ENCODE measurements at regions not wholly inside any gene's neighbourhood (a gene's known extent, or its start where the extent isn't known, plus 50 kb on each side); places are given as distances from the start of the nearest gene placed in this dataset.
"Not testable (repeated sequence)": the region's sequence is repeated elsewhere in the genome, so short reads cannot be mapped to it uniquely, and the experiment has no call there.

- not testable (repeated sequence) for H3K4me3 Mint-ChIP-seq, ATAC-seq, H3K4me1 Mint-ChIP-seq, DNase-seq, H3K27ac Mint-ChIP-seq
- peaks cover 12 to 22% of the 10 kb centered on the region in 2 donors for H3K9me3 Mint-ChIP-seq
- peaks cover 48% of the 10 kb centered on the region for H3K27me3 Mint-ChIP-seq
These were observed 321.6 kb downstream of the RPLP1 start for GRCh38 chr15:69774258-69774657.

GRCh38 chr15:69774711-69775110 is 322.1 kb downstream of the RPLP1 start:
- Mint-ChIP-seq H3K27me3 (peaks cover 45% of the 10 kb centered on the region), H3K9me3 (peaks cover 12 to 22% of the 10 kb centered on the region in 2 donors)
- not testable (repeated sequence) for DNase-seq, H3K27ac Mint-ChIP-seq, ATAC-seq, H3K4me1 Mint-ChIP-seq, H3K4me3 Mint-ChIP-seq

GRCh38 chr15:69777356-69777755 is 320.4 kb downstream of the TLE3 start:
- ATAC-seq (no peak), DNase-seq (no peak)
- no peak overlapping the region for H3K4me3 Mint-ChIP-seq
- H3K9me3 Mint-ChIP-seq = peaks cover 4 to 9% of the 10 kb centered on the region in 2 donors
- H3K4me1 Mint-ChIP-seq = peaks cover 24% of the 10 kb centered on the region
- H3K27me3 Mint-ChIP-seq = peaks cover 29% of the 10 kb centered on the region
- no peak overlapping the region for H3K27ac Mint-ChIP-seq

- Mint-ChIP-seq H3K4me3 (no peak overlapping the region), H3K27me3 (peaks cover 33% of the 10 kb centered on the region), H3K9me3 (peaks cover 4 to 9% of the 10 kb centered on the region in 2 donors), H3K4me1 (peaks cover 41% of the 10 kb centered on the region), H3K27ac (peak overlapping the region in 1 of 2 donors; percentile 68)
- DNase-seq = no peak
- no peak for ATAC-seq
These were observed 317.3 kb downstream of the TLE3 start for GRCh38 chr15:69780374-69780773.

- no peak for ATAC-seq
- Mint-ChIP-seq H3K27me3 (peaks cover 39% of the 10 kb centered on the region), H3K9me3 (peaks cover 4 to 9% of the 10 kb centered on the region in 2 donors), H3K27ac (no peak overlapping the region), H3K4me3 (no peak overlapping the region), H3K4me1 (peaks cover 41% of the 10 kb centered on the region)
- no peak for DNase-seq
These were observed 316.7 kb downstream of the TLE3 start for GRCh38 chr15:69780981-69781380.

- no peak for ATAC-seq
- H3K4me3 Mint-ChIP-seq = peak overlapping the region; percentile 19 to 63
- peaks cover 45% of the 10 kb centered on the region for H3K27me3 Mint-ChIP-seq
These were observed 316.1 kb downstream of the TLE3 start for GRCh38 chr15:69781411-69782125.

GRCh38 chr15:69782139-69782658 is 315.5 kb downstream of the TLE3 start:
- Mint-ChIP-seq H3K9me3 (peaks cover 4 to 7% of the 10 kb centered on the region in 2 donors), H3K4me1 (peaks cover 41% of the 10 kb centered on the region), H3K27me3 (peaks cover 49% of the 10 kb centered on the region), H3K27ac (no peak overlapping the region), H3K4me3 (peak overlapping the region; percentile 19 to 63)
- no peak for ATAC-seq
- DNase-seq = no peak

More at GRCh38 chr15:69781411-69782125, 316.1 kb downstream of the TLE3 start:
- Mint-ChIP-seq H3K4me1 (peaks cover 41% of the 10 kb centered on the region), H3K27ac (peak overlapping the region in 1 of 2 donors; percentile 11), H3K9me3 (peaks cover 4 to 9% of the 10 kb centered on the region in 2 donors)
- no peak for DNase-seq

GRCh38 chr15:69782809-69783208 is 314.9 kb downstream of the TLE3 start:
- Mint-ChIP-seq H3K4me1 (peaks cover 41% of the 10 kb centered on the region), H3K27me3 (peaks cover 49% of the 10 kb centered on the region), H3K27ac (no peak overlapping the region), H3K4me3 (peak overlapping the region in 1 of 2 donors; percentile 27), H3K9me3 (peaks cover 0 to under 1% of the 10 kb centered on the region in 2 donors)
- DNase-seq = peak in 1 of 2 donors; percentile 16
- ATAC-seq = peak; percentile 63

- Mint-ChIP-seq H3K27ac (no peak overlapping the region), H3K4me1 (peaks cover 41% of the 10 kb centered on the region), H3K27me3 (peaks cover 49% of the 10 kb centered on the region), H3K4me3 (peak overlapping the region in 1 of 2 donors; percentile 27), H3K9me3 (no peaks in the 10 kb centered on the region)
- DNase-seq (no peak), ATAC-seq (no peak)
These were observed 314.5 kb downstream of the TLE3 start for GRCh38 chr15:69783211-69783610.

- no peak overlapping the region for H3K27ac Mint-ChIP-seq
- no peak for ATAC-seq
- H3K4me3 Mint-ChIP-seq = no peak overlapping the region
- no peak for DNase-seq
- peaks cover 50% of the 10 kb centered on the region for H3K27me3 Mint-ChIP-seq
- H3K4me1 Mint-ChIP-seq = peaks cover 40% of the 10 kb centered on the region
- no peaks in the 10 kb centered on the region for H3K9me3 Mint-ChIP-seq
These were observed 312.7 kb downstream of the TLE3 start for GRCh38 chr15:69784798-69785566.

GRCh38 chr15:69786136-69786701 is 311.5 kb downstream of the TLE3 start:
- DNase-seq (no peak), ATAC-seq (no peak)
- Mint-ChIP-seq H3K4me3 (no peak overlapping the region), H3K27ac (no peak overlapping the region), H3K9me3 (peaks cover 0 to 4% of the 10 kb centered on the region in 2 donors), H3K4me1 (peaks cover 31% of the 10 kb centered on the region), H3K27me3 (peaks cover 46% of the 10 kb centered on the region)

- Mint-ChIP-seq H3K4me3 (no peak overlapping the region), H3K27me3 (peaks cover 46% of the 10 kb centered on the region), H3K4me1 (peaks cover 16% of the 10 kb centered on the region), H3K9me3 (peaks cover 0 to 9% of the 10 kb centered on the region in 2 donors), H3K27ac (no peak overlapping the region)
- no peak for DNase-seq
- ATAC-seq = no peak
These were observed 309.9 kb downstream of the TLE3 start for GRCh38 chr15:69787791-69788190.

GRCh38 chr15:69789648-69790393 is 307.9 kb downstream of the TLE3 start:
- no peak for ATAC-seq
- H3K4me1 Mint-ChIP-seq = peaks cover 8% of the 10 kb centered on the region
- no peak overlapping the region for H3K27ac Mint-ChIP-seq
- H3K9me3 Mint-ChIP-seq = peaks cover 0 to 9% of the 10 kb centered on the region in 2 donors
- no peak for DNase-seq
- H3K4me3 Mint-ChIP-seq = no peak overlapping the region
- peaks cover 38% of the 10 kb centered on the region for H3K27me3 Mint-ChIP-seq

- H3K9me3 Mint-ChIP-seq = peaks cover 0 to 9% of the 10 kb centered on the region in 2 donors
- H3K4me3 Mint-ChIP-seq = no peak overlapping the region
- H3K27me3 Mint-ChIP-seq = peaks cover 30% of the 10 kb centered on the region
- ATAC-seq (no peak), DNase-seq (no peak)
- peaks cover 10% of the 10 kb centered on the region for H3K4me1 Mint-ChIP-seq
- H3K27ac Mint-ChIP-seq = no peak overlapping the region
These were observed 307.1 kb downstream of the TLE3 start for GRCh38 chr15:69790632-69791031.

- H3K27me3 Mint-ChIP-seq = peaks cover 8% of the 10 kb centered on the region
- H3K4me3 Mint-ChIP-seq = no peak overlapping the region
- no peak for ATAC-seq
- H3K4me1 Mint-ChIP-seq = peaks cover 17% of the 10 kb centered on the region
- DNase-seq = no peak
- peaks cover 0 to 9% of the 10 kb centered on the region in 2 donors for H3K9me3 Mint-ChIP-seq
- H3K27ac Mint-ChIP-seq = no peak overlapping the region
These were observed 304.9 kb downstream of the TLE3 start for GRCh38 chr15:69792823-69793222.

Measured in stimulated activated naive CD8-positive, alpha-beta T cell treated with anti-CD3 and anti-CD28 coated beads, Interleukin-15, amount 100 ng/mL, for 72 hours (primary cell).